ENCODE measurements at regions not wholly inside any gene's neighbourhood (a gene's known extent, or its start where the extent isn't known, plus 50 kb on each side); places are given as distances from the start of the nearest gene placed in this dataset.
"Not testable (repeated sequence)": the region's sequence is repeated elsewhere in the genome, so short reads cannot be mapped to it uniquely, and the experiment has no call there.

DNA sequence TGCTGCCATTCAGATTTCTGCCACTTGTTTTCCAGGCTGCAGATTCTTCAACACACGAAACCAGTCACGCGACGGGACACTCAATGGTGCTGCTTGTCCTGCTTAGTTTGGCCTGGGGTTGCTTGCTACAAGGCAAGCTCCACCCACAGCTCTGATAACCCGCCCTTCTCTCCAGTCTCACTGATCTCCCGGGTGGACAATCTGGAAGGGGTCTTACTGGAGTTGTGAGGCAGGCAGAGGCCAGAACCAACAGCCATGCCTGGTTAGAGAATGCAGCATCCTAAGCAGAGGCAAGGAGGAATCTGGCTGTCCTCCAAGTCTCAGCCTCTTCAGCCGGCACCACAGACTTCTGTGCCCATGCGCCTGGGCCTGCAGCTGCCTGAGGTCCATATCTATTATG, 119.1 kb downstream of the KCNJ12 start:
- no peak for TF ChIP-seq YY1 (IDR thresholded peaks at IDR 0.05; ENCODE audit: insufficient read depth, insufficient read length)
- TF ChIP-seq SUZ12 (IDR thresholded peaks at IDR 0.05; ENCODE audit: extremely low read depth, insufficient read depth, insufficient read length): no peak
- TF ChIP-seq ZNF274 (IDR thresholded peaks at IDR 0.05; ENCODE audit: low read depth, low read length): no peak
- Histone ChIP-seq H3K9ac (ENCODE audit: insufficient read length, low read depth) (no peak overlapping the region), H3K4me3 (ENCODE audit: insufficient read length, low read depth) (no peak overlapping the region), H3K4me1 (ENCODE audit: insufficient read depth, insufficient read length) (no peaks in the 10 kb centered on the region), H3K9me3 (ENCODE audit: insufficient read depth, low read length) (no peaks in the 10 kb centered on the region), H3K36me3 (ENCODE audit: insufficient read depth, insufficient read length, low read length) (no peaks in the 10 kb centered on the region), H3K27me3 (ENCODE audit: insufficient read depth, insufficient read length) (no peaks in the 10 kb centered on the region)
- no peak for DNase-seq (ENCODE audit: low read depth, low spot score)

DNA sequence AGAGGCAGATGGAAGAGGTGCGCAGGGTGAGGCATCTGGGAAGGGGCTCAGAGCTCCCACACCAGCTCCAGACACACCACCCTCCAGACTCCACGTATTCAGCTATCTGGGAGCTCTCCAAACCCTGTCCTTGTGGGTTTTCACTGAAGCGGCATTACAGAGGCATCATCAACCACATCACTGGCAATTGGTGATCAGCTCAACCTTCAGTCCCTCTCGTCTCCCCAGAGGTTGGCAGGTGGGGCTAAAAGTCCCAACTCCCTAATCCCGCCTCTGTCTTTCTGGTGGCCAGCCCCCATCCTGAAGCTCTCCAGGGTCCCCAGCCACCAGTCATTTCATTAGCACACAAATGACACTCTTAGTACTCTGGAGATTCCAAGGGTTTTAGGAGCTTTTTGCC, 123.9 kb downstream of the KCNJ12 start:
- H3K4me3 ChIP-seq (ENCODE audit: insufficient read length, low read depth): no peak overlapping the region
- H3K4me1 ChIP-seq (ENCODE audit: insufficient read depth, insufficient read length): no peaks in the 10 kb centered on the region
- no peaks in the 10 kb centered on the region for H3K36me3 ChIP-seq (ENCODE audit: insufficient read depth, insufficient read length, low read length)
- H3K9ac ChIP-seq (ENCODE audit: insufficient read length, low read depth): no peak overlapping the region
- H3K9me3 ChIP-seq (ENCODE audit: insufficient read depth, low read length): no peaks in the 10 kb centered on the region
- DNase-seq (ENCODE audit: low read depth, low spot score): no peak
- TF ChIP-seq SUZ12 (IDR thresholded peaks at IDR 0.05; ENCODE audit: extremely low read depth, insufficient read depth, insufficient read length): no peak
- H3K27me3 ChIP-seq (ENCODE audit: insufficient read depth, insufficient read length): no peaks in the 10 kb centered on the region

- not testable (repeated sequence) for H3K4me3 ChIP-seq (ENCODE audit: insufficient read length, low read depth); H3K36me3 ChIP-seq (ENCODE audit: insufficient read depth, insufficient read length, low read length); H3K9me3 ChIP-seq (ENCODE audit: insufficient read depth, low read length); DNase-seq (ENCODE audit: low read depth, low spot score); H3K9ac ChIP-seq (ENCODE audit: insufficient read length, low read depth); H3K27me3 ChIP-seq (ENCODE audit: insufficient read depth, insufficient read length); H3K4me1 ChIP-seq (ENCODE audit: insufficient read depth, insufficient read length)
Measured at GRCh38 chr17:21501927-21502700, 126.0 kb downstream of the KCNJ12 start.

DNA sequence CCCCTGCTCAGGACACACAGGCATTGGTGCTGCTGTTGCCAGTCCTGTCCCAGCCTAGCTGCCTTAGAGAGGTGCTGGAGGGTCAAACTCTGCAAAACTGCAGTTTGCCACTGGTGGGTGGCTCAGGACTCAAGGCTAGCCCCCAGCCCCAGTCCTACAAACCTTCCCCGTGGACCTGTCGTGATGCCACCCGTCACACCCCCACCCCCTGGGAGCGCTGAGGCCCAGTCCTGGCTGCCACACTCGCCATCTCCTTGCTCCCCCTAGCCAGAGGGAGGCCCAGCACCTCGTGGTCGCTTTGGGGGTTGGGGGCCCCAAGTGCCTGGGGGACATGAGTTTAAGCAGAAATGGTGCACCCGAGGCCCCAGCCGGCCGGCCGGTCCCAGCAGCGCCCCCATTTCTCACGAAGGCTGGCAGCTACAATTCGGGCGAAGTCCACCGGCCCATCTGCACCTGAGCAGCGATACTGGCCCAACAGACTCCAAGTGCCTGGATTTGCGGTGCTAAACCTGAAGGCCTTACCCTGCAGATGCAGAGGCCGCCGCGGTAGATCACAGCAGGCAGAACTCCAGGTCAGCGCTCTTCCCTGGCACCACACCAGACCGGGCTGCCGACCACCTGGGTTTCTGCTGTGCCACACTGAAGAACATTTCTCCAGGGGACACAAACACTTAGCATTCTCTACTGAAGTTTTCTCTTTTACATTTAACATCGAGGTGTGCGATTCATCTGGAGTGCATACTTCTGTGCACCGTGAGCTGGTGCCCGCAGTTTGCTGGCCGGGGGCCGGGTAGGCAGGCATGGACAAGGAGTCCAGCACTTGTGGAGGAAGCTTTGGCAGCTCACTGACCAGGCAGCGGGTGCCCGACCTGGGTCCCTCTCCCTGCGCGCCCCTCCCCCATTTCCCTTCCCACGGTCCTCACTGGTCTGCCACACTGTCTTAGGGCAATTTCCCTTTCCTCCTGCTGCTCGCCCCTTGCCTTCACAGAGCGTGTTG, 130.0 kb downstream of the KCNJ12 start:
- DNase-seq (ENCODE audit: low read depth, low spot score): no peak
- H3K9me3 ChIP-seq (ENCODE audit: insufficient read depth, low read length): no peaks in the 10 kb centered on the region
- H3K27me3 ChIP-seq (ENCODE audit: insufficient read depth, insufficient read length): peaks cover 7% of the 10 kb centered on the region
- no peak overlapping the region for H3K4me3 ChIP-seq (ENCODE audit: insufficient read length, low read depth)
- H3K4me1 ChIP-seq (ENCODE audit: insufficient read depth, insufficient read length): no peaks in the 10 kb centered on the region
- H3K36me3 ChIP-seq (ENCODE audit: insufficient read depth, insufficient read length, low read length): no peaks in the 10 kb centered on the region
- H3K9ac ChIP-seq (ENCODE audit: insufficient read length, low read depth): no peak overlapping the region
- TF ChIP-seq ZNF274 (IDR thresholded peaks at IDR 0.05; ENCODE audit: low read depth, low read length) (no peak), YY1 (IDR thresholded peaks at IDR 0.05; ENCODE audit: insufficient read depth, insufficient read length) (no peak), SUZ12 (IDR thresholded peaks at IDR 0.05; ENCODE audit: extremely low read depth, insufficient read depth, insufficient read length) (no peak)

DNA sequence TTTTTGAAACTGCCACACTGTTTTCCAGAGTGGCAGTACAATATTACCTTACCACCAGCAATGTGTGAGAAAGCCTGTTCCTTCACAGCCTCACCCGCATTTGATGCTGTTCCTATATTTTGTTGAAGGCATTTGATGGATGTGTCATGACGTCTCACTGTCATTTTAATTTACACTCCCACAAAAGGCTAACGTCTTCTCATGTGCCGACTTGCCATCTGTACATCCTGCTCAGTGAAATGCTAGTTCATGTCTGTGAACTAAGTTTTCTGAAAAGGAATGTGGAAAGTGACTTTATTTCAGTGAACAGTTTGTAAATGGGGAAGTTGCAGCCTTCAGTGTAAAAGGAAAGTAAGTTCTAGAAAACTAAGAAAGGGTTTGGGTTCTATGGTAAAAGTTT, 131.6 kb downstream of the KCNJ12 start:
- not testable (repeated sequence) for H3K9me3 ChIP-seq (ENCODE audit: insufficient read depth, low read length); H3K36me3 ChIP-seq (ENCODE audit: insufficient read depth, insufficient read length, low read length); H3K4me1 ChIP-seq (ENCODE audit: insufficient read depth, insufficient read length); H3K4me3 ChIP-seq (ENCODE audit: insufficient read length, low read depth); DNase-seq (ENCODE audit: low read depth, low spot score); H3K9ac ChIP-seq (ENCODE audit: insufficient read length, low read depth)
- peaks cover 15% of the 10 kb centered on the region for H3K27me3 ChIP-seq (ENCODE audit: insufficient read depth, insufficient read length)

- TF ChIP-seq ZNF274 (IDR thresholded peaks at IDR 0.05; ENCODE audit: low read depth, low read length) (no peak), YY1 (IDR thresholded peaks at IDR 0.05; ENCODE audit: insufficient read depth, insufficient read length) (no peak), SUZ12 (IDR thresholded peaks at IDR 0.05; ENCODE audit: extremely low read depth, insufficient read depth, insufficient read length) (no peak)
- H3K9ac ChIP-seq (ENCODE audit: insufficient read length, low read depth): no peak overlapping the region
- peaks cover 1% of the 10 kb centered on the region for H3K4me1 ChIP-seq (ENCODE audit: insufficient read depth, insufficient read length)
- H3K4me3 ChIP-seq (ENCODE audit: insufficient read length, low read depth): no peak overlapping the region
- H3K27me3 ChIP-seq (ENCODE audit: insufficient read depth, insufficient read length): peaks cover 15% of the 10 kb centered on the region
- DNase-seq (ENCODE audit: low read depth, low spot score): no peak
- H3K36me3 ChIP-seq (ENCODE audit: insufficient read depth, insufficient read length, low read length): no peaks in the 10 kb centered on the region
- H3K9me3 ChIP-seq (ENCODE audit: insufficient read depth, low read length): peaks cover 3% of the 10 kb centered on the region; the same call in 1 of the 2 replicates
Measured at GRCh38 chr17:21508211-21508610, 132.1 kb downstream of the KCNJ12 start.

DNA sequence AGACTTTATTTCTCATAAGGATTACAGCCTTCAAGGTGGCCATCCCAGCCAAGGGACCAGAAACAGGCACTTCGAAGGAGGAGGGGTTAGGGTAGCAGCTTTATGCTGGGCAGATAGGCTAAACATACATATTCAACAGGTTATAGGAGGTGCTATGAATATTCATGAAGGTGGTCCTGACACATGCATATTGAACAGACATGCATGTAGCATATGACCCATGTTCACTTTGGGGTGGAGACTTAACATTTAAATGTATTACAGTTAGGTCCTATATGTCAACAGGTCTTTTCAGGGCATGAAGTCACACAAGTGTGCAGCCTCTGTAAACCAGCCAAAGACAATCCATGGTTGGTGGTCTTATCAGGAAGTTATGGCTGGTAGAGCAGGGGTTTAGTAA, 133.2 kb downstream of the KCNJ12 start:
- H3K9ac ChIP-seq (ENCODE audit: insufficient read length, low read depth); H3K36me3 ChIP-seq (ENCODE audit: insufficient read depth, insufficient read length, low read length); H3K4me1 ChIP-seq (ENCODE audit: insufficient read depth, insufficient read length); H3K9me3 ChIP-seq (ENCODE audit: insufficient read depth, low read length); H3K4me3 ChIP-seq (ENCODE audit: insufficient read length, low read depth); DNase-seq (ENCODE audit: low read depth, low spot score): not testable (repeated sequence)
- peaks cover 15% of the 10 kb centered on the region for H3K27me3 ChIP-seq (ENCODE audit: insufficient read depth, insufficient read length)

Data from NT2/D1 (cell line).